Peyer's patch (tissue), 4 donors: ENCODE measurements at regions not wholly inside any gene's neighbourhood (a gene's known extent, or its start where the extent isn't known, plus 50 kb on each side); places are given as distances from the start of the nearest gene placed in this dataset.

Experiments
- CTCF ChIP-seq, 6 experiments: fragments of 450-650 bp in 4 of 6; fragments of 200-600 bp in 2 of 6; sonication (generic) in 1 of 6; IDR thresholded peaks; one replicate each; pipeline ENCODE4 v1.5.1; 2017 to 2019; ENCODE audit warnings: antibody characterized with exemption in 6 of 6, mild to moderate bottlenecking in 3 of 6, moderate library complexity in 1 of 6
- POLR2A ChIP-seq, 2 donors: fragments of 450-650 bp; IDR thresholded peaks; one replicate each; pipeline ENCODE4 v1.5.1; 2017; ENCODE audit warnings: antibody characterized with exemption in 2 of 2, mild to moderate bottlenecking in 2 of 2, moderate library complexity in 2 of 2

DNA sequence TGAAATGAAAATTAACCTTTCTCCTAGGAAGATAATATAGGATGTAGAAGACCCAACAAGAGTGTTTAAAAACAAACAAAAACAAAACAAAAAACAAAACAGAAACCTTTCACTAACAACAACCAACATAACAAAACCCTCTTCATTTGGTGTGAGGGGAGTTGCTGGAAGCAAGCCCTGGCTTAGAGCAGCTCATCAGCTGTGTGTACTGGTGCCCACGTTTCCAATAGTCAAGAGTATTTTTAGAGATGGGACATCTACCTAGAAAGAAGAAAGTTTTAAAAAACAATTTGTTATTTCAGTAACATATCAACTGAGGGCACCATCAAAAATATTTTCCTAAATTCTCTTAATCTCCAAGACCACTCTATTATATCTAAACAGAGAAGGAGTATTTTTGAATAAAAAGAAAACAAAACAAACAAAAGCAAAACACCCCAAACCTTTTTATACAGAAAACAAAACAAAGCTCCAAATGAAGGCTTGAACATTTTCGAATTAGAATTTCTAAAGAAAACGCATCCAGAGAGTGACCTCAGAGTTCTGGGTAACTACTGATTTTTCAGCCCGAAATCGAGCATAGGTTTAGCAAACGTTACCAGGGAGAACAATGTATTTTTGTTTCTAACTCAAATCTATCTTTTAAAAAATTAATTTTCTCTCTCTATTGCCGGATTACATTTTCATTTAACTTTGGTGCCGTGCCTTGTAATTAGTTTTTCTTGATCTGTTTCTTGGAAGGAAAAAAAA lies 134.6 kb downstream of the INSIG2 start:
- TF ChIP-seq CTCF (IDR thresholded peaks at IDR 0.05), result no peak
- no peak for TF ChIP-seq POLR2A (IDR thresholded peaks at IDR 0.05)
